ENCODE measurements at regions not wholly inside any gene's neighbourhood (a gene's known extent, or its start where the extent isn't known, plus 50 kb on each side); places are given as distances from the start of the nearest gene placed in this dataset.

GRCh38 chr16:13426269-13426668 is 493.7 kb upstream of the ERCC4 start:
- TF ChIP-seq, protein P1, sequence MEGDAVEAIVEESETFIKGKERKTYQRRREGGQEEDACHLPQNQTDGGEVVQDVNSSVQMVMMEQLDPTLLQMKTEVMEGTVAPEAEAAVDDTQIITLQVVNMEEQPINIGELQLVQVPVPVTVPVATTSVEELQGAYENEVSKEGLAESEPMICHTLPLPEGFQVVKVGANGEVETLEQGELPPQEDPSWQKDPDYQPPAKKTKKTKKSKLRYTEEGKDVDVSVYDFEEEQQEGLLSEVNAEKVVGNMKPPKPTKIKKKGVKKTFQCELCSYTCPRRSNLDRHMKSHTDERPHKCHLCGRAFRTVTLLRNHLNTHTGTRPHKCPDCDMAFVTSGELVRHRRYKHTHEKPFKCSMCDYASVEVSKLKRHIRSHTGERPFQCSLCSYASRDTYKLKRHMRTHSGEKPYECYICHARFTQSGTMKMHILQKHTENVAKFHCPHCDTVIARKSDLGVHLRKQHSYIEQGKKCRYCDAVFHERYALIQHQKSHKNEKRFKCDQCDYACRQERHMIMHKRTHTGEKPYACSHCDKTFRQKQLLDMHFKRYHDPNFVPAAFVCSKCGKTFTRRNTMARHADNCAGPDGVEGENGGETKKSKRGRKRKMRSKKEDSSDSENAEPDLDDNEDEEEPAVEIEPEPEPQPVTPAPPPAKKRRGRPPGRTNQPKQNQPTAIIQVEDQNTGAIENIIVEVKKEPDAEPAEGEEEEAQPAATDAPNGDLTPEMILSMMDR (IDR thresholded peaks at IDR 0.05) = no peak

DNA sequence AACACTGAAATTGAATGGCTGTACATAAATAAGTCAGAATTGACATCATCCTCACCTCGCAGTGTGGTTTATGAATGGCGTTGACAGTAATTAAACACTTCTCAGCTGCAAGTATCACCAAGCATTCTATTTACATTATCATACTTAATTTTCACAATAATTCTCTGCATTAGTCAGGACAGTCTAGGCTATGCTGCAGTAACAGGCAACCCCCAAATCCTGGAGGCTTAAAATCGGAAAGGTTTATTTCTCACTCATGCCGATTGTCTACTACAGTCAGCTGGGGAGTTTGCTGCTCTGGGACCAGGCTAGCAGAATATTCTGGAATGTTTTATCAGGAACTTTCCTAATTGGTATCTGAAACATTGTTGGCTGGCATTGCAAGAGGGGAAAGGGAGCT is 493.2 kb upstream of the ERCC4 start:
- TF ChIP-seq, protein P1 (IDR thresholded peaks at IDR 0.05) = no peak

- TF ChIP-seq, protein P1 (IDR thresholded peaks at IDR 0.05) = no peak
These were observed 492.0 kb upstream of the ERCC4 start for GRCh38 chr16:13427943-13428342.

- TF ChIP-seq, protein P1 (IDR thresholded peaks at IDR 0.05) = no peak
These were observed 490.5 kb upstream of the ERCC4 start for GRCh38 chr16:13429416-13429815.

DNA sequence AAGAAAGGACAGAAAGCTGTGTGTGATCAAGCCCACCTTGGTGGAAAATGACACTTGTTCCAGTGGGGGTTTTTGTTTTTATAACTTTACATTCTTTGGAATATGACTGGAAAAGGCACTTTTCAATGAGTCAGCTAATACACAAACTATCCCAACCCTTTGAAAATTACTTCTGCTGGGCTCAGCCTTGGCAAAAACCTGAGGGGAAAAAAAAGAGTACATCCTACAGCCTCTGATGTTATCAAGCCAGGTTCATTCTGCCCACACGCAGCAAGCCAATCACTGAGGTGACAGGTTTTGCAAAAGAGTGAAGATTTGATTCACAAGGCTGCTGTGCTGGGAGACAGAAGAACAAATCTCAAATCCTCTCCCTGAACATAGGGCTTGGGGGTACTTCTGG is 484.5 kb upstream of the ERCC4 start:
- TF ChIP-seq, protein P1 (IDR thresholded peaks at IDR 0.05) = no peak

- TF ChIP-seq, protein P1 (IDR thresholded peaks at IDR 0.05) = peak; percentile 11; the same call in 1 of the 2 replicates
These were observed 484.0 kb upstream of the ERCC4 start for GRCh38 chr16:13435873-13436474.

DNA sequence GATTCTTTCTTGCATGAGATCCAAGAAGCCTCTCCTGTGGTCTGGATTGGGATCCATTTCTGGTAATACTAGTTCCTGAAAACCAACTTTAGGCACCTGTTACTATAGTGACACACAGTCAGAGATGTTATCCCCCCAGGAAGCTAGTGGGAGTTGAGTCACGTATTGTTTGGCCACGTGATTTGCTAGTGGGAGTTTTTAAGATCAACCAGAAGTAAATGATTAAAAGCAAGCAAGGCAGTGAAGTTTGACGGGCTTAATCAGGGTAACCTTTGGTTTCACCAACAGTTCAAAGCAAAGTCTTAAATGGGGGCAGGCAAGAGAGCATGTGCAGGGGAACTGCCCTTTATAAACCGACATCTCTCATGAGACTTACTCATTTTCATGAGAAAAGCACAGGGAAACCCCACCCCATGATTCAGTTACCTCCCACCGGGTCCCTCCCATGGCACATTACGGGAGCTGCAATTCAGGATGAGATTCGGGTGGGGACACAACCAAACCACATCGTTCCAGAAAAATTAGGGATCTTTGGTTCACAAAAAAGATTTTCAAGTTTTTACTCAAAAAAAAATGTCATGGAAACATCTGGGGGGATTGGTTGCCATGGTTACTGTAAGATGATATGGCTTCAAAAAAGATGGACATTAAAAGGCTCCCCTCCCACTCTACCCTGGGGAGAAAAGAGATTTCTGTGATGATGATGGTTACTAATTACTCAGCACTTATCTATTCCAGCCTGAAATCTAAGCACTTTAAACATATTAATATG is 483.1 kb upstream of the ERCC4 start:
- TF ChIP-seq, protein P1 (IDR thresholded peaks at IDR 0.05) = no peak

All from LNCAP (cell line).